ENCODE measurements at regions not wholly inside any gene's neighbourhood (a gene's known extent, or its start where the extent isn't known, plus 50 kb on each side); places are given as distances from the start of the nearest gene placed in this dataset.

DNA sequence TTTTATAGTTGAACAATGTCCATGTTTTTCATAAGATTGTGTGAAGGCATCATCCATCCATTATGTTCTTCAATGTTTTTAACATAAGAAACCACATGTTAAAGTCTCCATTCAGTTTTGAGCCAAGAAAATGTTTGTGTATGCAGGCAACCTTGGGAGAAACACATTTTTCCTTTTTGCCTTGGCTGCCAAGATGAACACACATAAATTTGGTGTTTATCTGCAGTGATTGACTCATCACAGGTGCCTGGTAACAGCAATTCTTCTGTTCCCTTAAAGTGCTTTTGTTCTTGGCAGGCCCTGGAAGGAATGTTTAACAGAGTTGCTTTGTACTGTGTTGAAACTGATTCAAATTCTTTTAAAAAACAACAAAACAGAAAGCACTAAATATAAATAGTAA, 709.9 kb upstream of the ADGRL4 start:
- ATAC-seq (no peak), FAIRE-seq (no peak), DNase-seq (ENCODE audit: low spot score) (no peak)
- Histone ChIP-seq H3K36me3 (replicated peaks in 1 of 2; ENCODE audit: control insufficient read depth in 1 of 2, insufficient read depth in 2 of 2, low read length in 2 of 2) (no peaks in the 10 kb centered on the region), H2AFZ (ENCODE audit: low read length) (no peak overlapping the region), H3K4me2 (ENCODE audit: low read depth, low read length) (no peak overlapping the region), H3K27ac (ENCODE audit: extremely low read length, insufficient read depth, low read length) (no peak overlapping the region), H3K4me3 (replicated peaks in 1 of 3; ENCODE audit: insufficient read depth in 1 of 3, low read depth in 2 of 3, low read length in 3 of 3) (no peak overlapping the region), H3K9me3 (ENCODE audit: low read length) (peaks cover 82% of the 10 kb centered on the region), H3K9ac (ENCODE audit: insufficient read depth, low read depth, low read length) (no peak overlapping the region), H4K20me1 (ENCODE audit: insufficient read depth, low read length) (no peaks in the 10 kb centered on the region), H3K27me3 (ENCODE audit: control insufficient read depth in 1 of 2, insufficient read depth in 2 of 2, low read length in 2 of 2) (no peaks in the 10 kb centered on the region; a peak in 1 of 5 replicates), H3K79me2 (ENCODE audit: insufficient read depth, low read length) (no peaks in the 10 kb centered on the region), H3K4me1 (ENCODE audit: insufficient read depth, low read length) (no peaks in the 10 kb centered on the region)
- in situ Hi-C loops (cut with HindIII; ENCODE audit: extremely low pct_ligation_motif_present, low pct_unique_long_range_greater_than_20kb) (no loop called here), intact Hi-C loops (cut with micrococcal nuclease; ENCODE audit: unreplicated experiment) (no loop called here)
- ChIA-PET CTCF (ENCODE audit: low intra/inter-chr PET ratio, low total read pairs) (no interaction called here), POLR2A (no interaction called here)
- BruUV-seq (replicated peaks): no TSS peak
- TF ChIP-seq, protein P1, sequence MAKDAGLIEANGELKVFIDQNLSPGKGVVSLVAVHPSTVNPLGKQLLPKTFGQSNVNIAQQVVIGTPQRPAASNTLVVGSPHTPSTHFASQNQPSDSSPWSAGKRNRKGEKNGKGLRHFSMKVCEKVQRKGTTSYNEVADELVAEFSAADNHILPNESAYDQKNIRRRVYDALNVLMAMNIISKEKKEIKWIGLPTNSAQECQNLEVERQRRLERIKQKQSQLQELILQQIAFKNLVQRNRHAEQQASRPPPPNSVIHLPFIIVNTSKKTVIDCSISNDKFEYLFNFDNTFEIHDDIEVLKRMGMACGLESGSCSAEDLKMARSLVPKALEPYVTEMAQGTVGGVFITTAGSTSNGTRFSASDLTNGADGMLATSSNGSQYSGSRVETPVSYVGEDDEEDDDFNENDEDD (CRISPR knock-in tag; IDR thresholded peaks at IDR 0.05; ENCODE audit: borderline replicate concordance): no peak
- TF ChIP-seq, protein P2, sequence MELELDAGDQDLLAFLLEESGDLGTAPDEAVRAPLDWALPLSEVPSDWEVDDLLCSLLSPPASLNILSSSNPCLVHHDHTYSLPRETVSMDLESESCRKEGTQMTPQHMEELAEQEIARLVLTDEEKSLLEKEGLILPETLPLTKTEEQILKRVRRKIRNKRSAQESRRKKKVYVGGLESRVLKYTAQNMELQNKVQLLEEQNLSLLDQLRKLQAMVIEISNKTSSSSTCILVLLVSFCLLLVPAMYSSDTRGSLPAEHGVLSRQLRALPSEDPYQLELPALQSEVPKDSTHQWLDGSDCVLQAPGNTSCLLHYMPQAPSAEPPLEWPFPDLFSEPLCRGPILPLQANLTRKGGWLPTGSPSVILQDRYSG (CRISPR knock-in tag; IDR thresholded peaks at IDR 0.05): no peak
- TF ChIP-seq ZNF282 (IDR thresholded peaks at IDR 0.05; ENCODE audit: partially characterized antibody) (no peak), ZNF883 (CRISPR knock-in tag; IDR thresholded peaks at IDR 0.05; ENCODE audit: not compliant biosample characterization) (no peak), ZNF432 (CRISPR knock-in tag; IDR thresholded peaks at IDR 0.05; ENCODE audit: borderline replicate concordance) (no peak), ZNF749 (CRISPR knock-in tag; IDR thresholded peaks at IDR 0.05; ENCODE audit: borderline replicate concordance) (no peak), GABPB1 (CRISPR knock-in tag; IDR thresholded peaks at IDR 0.05) (no peak), ELF1 (CRISPR knock-in tag; IDR thresholded peaks at IDR 0.05) (no peak), ZNF343 (CRISPR knock-in tag; IDR thresholded peaks at IDR 0.05) (no peak), SMAD9 (CRISPR knock-in tag; IDR thresholded peaks at IDR 0.05) (no peak), MAFK (conservative IDR thresholded peaks at IDR 0.05 in 1 of 2, IDR thresholded peaks at IDR 0.05 in 1 of 2; ENCODE audit: low read length in 2 of 2) (no peak)
- TF ChIP-seq, protein P3, sequence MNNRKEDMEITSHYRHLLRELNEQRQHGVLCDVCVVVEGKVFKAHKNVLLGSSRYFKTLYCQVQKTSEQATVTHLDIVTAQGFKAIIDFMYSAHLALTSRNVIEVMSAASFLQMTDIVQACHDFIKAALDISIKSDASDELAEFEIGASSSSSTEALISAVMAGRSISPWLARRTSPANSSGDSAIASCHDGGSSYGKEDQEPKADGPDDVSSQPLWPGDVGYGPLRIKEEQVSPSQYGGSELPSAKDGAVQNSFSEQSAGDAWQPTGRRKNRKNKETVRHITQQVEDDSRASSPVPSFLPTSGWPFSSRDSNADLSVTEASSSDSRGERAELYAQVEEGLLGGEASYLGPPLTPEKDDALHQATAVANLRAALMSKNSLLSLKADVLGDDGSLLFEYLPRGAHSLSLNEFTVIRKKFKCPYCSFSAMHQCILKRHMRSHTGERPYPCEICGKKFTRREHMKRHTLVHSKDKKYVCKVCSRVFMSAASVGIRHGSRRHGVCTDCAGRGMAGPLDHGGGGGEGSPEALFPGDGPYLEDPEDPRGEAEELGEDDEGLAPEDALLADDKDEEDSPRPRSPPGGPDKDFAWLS (CRISPR knock-in tag; IDR thresholded peaks at IDR 0.05; ENCODE audit: borderline replicate concordance): no peak

Measured in HepG2 (cell line).